KBM-7 (cell line): ENCODE measurements at regions not wholly inside any gene's neighbourhood (a gene's known extent, or its start where the extent isn't known, plus 50 kb on each side); places are given as distances from the start of the nearest gene placed in this dataset.
A peak's percentile ranks its signal among the peaks of the same experiment; 100 is the strongest.

Experiments used
- DNase-seq: peaks from one replicate; pipeline ENCODE4 v3.0.0-alpha.2; 2015
- in situ Hi-C: fragments of 300-500 bp; cut with MboI; formaldehyde crosslinking; loops from 2 replicates; pipeline ENCODE4 v1.14.3; 2020; ENCODE audit warnings: low sequenced_read_pairs, low pct_unique_long_range_greater_than_20kb, mixed read lengths

GRCh38 chr18:45253056-45253565, 362.2 kb upstream of the SLC14A2 start:
- in situ Hi-C loops: no loop called here

DNA sequence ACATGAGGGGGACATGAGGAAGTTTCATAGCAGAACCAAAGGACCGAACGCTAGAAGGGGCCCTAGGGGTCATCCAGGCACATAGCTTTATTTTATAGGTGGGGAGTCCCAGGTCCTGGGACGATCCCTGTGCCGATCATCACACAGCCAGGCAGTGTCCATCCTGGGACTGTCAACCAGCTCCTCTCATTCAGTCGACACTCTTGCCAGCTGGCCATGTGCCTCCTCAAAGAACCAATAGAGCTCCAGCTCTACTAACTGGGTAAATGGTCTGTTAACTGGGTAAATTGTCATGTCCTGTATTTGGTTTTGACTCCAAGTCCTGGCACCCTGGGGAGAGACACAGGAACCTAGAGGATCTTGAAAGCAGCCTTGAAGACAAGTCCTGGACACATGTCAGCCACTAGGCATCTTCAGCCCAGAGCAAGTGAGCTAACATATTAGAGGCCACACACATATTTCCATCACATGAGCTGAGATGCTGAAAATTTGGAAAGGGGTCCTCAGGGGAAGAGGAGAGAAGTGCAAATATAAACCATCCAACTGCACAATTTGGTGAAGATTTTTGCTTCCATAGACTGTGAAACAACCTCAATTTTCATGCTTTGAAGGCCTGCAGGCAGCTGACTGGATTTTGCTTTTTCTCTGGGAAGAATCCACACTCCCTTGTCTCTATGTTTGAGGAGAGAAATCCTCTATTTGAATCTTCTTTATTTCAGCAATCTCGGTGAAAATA, 361.1 kb upstream of the SLC14A2 start:
- DNase-seq: no peak
- in situ Hi-C loops: no loop called here

More at GRCh38 chr18:45253056-45253565, 362.2 kb upstream of the SLC14A2 start:
- no peak for DNase-seq

- no peak for DNase-seq
- in situ Hi-C loops: no loop called here
These were observed 360.6 kb upstream of the SLC14A2 start for GRCh38 chr18:45254709-45255082.

- DNase-seq: no peak
- in situ Hi-C loops: no loop called here
These were observed 359.9 kb upstream of the SLC14A2 start for GRCh38 chr18:45255197-45255890.

- no peak for DNase-seq
- in situ Hi-C loops: no loop called here
These were observed 355.2 kb upstream of the SLC14A2 start for GRCh38 chr18:45260125-45260524.

GRCh38 chr18:45266023-45266422, 349.3 kb upstream of the SLC14A2 start:
- no peak for DNase-seq

GRCh38 chr18:45267622-45268021, 347.7 kb upstream of the SLC14A2 start:
- DNase-seq: no peak
- in situ Hi-C loops: no loop called here

More at GRCh38 chr18:45266023-45266422, 349.3 kb upstream of the SLC14A2 start:
- in situ Hi-C loops: no loop called here

GRCh38 chr18:45268583-45268982, 346.7 kb upstream of the SLC14A2 start:
- no peak for DNase-seq
- in situ Hi-C loops: no loop called here

- in situ Hi-C loops: no loop called here
- no peak for DNase-seq
These were observed 344.9 kb upstream of the SLC14A2 start for GRCh38 chr18:45270289-45270771.

DNA sequence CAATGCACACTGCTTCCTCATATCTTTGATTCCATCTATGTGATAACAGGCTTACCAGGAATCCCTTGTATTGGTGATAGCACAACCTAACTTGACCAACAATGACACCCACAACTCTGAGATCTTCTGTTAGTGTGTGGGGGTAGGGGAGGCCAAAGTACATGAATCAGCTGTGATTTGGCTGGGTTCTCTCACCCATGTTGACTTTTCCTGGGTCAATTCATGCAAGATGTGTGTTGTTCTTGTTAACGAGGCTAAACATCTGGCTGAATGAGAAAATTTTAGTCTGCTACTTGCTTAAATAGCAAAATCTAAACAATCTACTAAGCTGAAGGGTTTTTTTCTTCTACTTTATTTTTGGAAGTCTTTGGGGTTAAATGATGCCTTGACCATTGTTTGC, 341.2 kb upstream of the SLC14A2 start:
- DNase-seq: no peak
- in situ Hi-C loops: no loop called here

- in situ Hi-C loops: no loop called here
These were observed 339.7 kb upstream of the SLC14A2 start for GRCh38 chr18:45275367-45276113.

DNA sequence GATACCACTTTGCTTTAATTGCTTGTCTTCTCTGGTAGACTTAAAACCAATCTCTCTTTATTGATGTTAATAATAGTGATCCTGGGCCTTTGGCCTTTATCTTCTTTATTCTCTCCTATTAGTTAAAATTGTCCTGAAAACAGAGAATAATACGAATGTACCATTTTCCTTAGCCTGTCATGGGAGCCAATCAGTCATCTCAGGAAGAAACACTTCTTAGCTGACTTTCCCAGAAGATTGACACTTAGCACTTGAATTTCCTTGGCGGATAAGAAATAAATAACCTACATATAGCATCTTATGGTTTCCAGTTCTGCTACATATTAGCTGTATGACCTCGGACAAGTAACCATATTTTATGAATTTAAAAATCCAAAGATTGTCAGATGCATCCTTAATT, 338.4 kb upstream of the SLC14A2 start:
- no peak for DNase-seq
- in situ Hi-C loops: no loop called here

More at GRCh38 chr18:45275367-45276113, 339.7 kb upstream of the SLC14A2 start:
- DNase-seq: peak; percentile 45

DNA sequence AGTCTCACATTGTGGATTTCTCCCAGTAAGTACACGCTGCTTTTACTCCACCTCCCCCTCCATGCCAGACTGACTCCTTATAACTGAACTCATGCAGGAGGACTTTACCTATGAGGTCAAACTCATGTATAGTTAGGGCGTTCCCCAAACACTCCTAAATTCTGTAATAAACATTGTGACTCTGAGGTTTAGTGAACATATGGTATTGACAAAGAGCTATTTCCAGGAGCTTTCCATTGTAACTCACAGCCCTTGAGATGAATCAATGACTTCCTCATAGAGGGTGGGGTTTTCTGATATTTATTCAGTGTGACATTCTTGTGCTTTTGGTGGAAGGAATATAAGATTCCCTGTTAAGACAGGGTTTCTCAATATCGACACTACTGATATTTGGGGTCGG, 337.4 kb upstream of the SLC14A2 start:
- DNase-seq: no peak
- in situ Hi-C loops: no loop called here

GRCh38 chr18:45280481-45281276, 334.6 kb upstream of the SLC14A2 start:
- DNase-seq: no peak
- in situ Hi-C loops: no loop called here

- peak; percentile 16 for DNase-seq
- in situ Hi-C loops: no loop called here
These were observed 333.0 kb upstream of the SLC14A2 start for GRCh38 chr18:45282101-45282812.

DNA sequence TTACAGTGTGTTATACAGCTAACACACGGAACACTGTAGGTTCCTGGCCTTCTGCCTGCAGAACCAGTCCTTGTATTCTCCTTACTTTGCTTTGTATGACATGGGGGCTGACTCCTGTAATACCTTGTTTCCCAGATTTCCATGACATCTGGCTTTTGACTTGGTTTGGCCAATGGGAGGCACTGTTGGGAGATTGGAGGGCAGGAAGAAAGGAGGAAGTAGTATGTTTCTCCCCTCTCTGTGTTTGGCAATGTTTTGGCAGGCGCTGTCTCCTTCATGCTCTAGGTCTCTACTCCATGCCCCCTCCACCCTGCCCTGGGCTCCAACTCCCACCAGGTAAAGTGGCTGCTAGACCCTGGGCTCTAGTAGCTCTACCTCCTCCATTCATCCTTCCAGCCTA, 331.1 kb upstream of the SLC14A2 start:
- in situ Hi-C loops: no loop called here
- DNase-seq: peak; percentile 38

DNA sequence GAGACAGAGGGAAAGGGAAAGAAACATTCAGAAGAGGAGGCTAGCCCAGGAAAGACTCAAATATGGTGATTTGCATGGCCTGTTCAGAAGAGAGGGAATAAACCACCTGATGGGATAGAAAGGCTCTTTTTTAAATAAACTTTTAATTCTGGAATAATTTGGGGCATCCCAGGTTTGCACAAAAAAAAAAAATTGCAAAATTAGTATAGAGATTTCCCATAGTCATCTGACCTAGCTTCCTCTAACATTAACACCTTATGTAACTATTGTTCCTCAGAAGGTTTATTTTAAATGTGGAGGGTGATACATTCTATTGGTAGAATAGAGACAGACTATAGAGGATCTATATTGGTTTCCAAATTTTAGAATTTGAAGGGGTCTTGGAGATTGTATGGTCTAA, 330.4 kb upstream of the SLC14A2 start:
- in situ Hi-C loops: no loop called here
- DNase-seq: no peak

- no peak for DNase-seq
- in situ Hi-C loops: no loop called here
These were observed 330.0 kb upstream of the SLC14A2 start for GRCh38 chr18:45285251-45285650.
